ENCODE measurements at regions not wholly inside any gene's neighbourhood (a gene's known extent, or its start where the extent isn't known, plus 50 kb on each side); places are given as distances from the start of the nearest gene placed in this dataset.

- Histone ChIP-seq H3K36me3 (no peaks in the 10 kb centered on the region), H3K27me3 (no peaks in the 10 kb centered on the region), H3K4me1 (no peaks in the 10 kb centered on the region), H3K27ac (peak overlapping the region in 3 of 4 donors; percentile 18 to 80 (median 52)), H3K4me3 (no peak overlapping the region), H3K9me3 (peaks cover 0 to 6% (median 2%) of the 10 kb centered on the region in 4 donors)
- no peak for DNase-seq
- TF ChIP-seq POLR2A (IDR thresholded peaks at IDR 0.05), result no peak
- no peak for TF ChIP-seq CTCF (IDR thresholded peaks at IDR 0.05)
Measured at GRCh38 chr14:50023671-50024490, 92.5 kb downstream of the VCPKMT start.

GRCh38 chr14:50025073-50025472 is 91.3 kb downstream of the VCPKMT start:
- H3K36me3 ChIP-seq, result no peaks in the 10 kb centered on the region
- no peak for DNase-seq
- TF ChIP-seq POLR2A (IDR thresholded peaks at IDR 0.05), result no peak
- no peak for TF ChIP-seq CTCF (IDR thresholded peaks at IDR 0.05)
- no peak overlapping the region for H3K4me3 ChIP-seq
- no peak overlapping the region for H3K27ac ChIP-seq
- peaks cover 0 to 6% (median 2%) of the 10 kb centered on the region in 4 donors for H3K9me3 ChIP-seq
- no peaks in the 10 kb centered on the region for H3K4me1 ChIP-seq
- no peaks in the 10 kb centered on the region for H3K27me3 ChIP-seq

- Histone ChIP-seq H3K27me3 (no peaks in the 10 kb centered on the region), H3K9me3 (peaks cover 0 to 6% (median 2%) of the 10 kb centered on the region in 4 donors), H3K4me3 (no peak overlapping the region), H3K27ac (no peak overlapping the region), H3K36me3 (no peaks in the 10 kb centered on the region), H3K4me1 (no peaks in the 10 kb centered on the region)
- no peak for DNase-seq
- no peak for TF ChIP-seq CTCF (IDR thresholded peaks at IDR 0.05)
- TF ChIP-seq POLR2A (IDR thresholded peaks at IDR 0.05), result no peak
Measured at GRCh38 chr14:50025776-50026175, 90.6 kb downstream of the VCPKMT start.

- H3K27me3 ChIP-seq, result no peaks in the 10 kb centered on the region
- no peak for TF ChIP-seq CTCF (IDR thresholded peaks at IDR 0.05)
- TF ChIP-seq POLR2A (IDR thresholded peaks at IDR 0.05), result no peak
- no peak overlapping the region for H3K27ac ChIP-seq
- no peak overlapping the region for H3K4me3 ChIP-seq
- no peak for DNase-seq
- peaks cover 0 to 6% (median 2%) of the 10 kb centered on the region in 4 donors for H3K9me3 ChIP-seq
- H3K36me3 ChIP-seq, result no peaks in the 10 kb centered on the region
- no peaks in the 10 kb centered on the region for H3K4me1 ChIP-seq
Measured at GRCh38 chr14:50026396-50026795, 90.0 kb downstream of the VCPKMT start.

GRCh38 chr14:50027816-50028215 is 88.6 kb downstream of the VCPKMT start:
- H3K9me3 ChIP-seq, result peaks cover 0 to 6% (median 2%) of the 10 kb centered on the region in 4 donors
- H3K27ac ChIP-seq, result no peak overlapping the region
- no peaks in the 10 kb centered on the region for H3K27me3 ChIP-seq
- no peak for TF ChIP-seq POLR2A (IDR thresholded peaks at IDR 0.05)
- TF ChIP-seq CTCF (IDR thresholded peaks at IDR 0.05), result no peak
- no peaks in the 10 kb centered on the region for H3K36me3 ChIP-seq
- no peak for DNase-seq
- H3K4me1 ChIP-seq, result no peaks in the 10 kb centered on the region
- no peak overlapping the region for H3K4me3 ChIP-seq
